GM21576 (cell line): ENCODE measurements at regions not wholly inside any gene's neighbourhood (a gene's known extent, or its start where the extent isn't known, plus 50 kb on each side); places are given as distances from the start of the nearest gene placed in this dataset.

Source experiments
- ATAC-seq: cut with Tn5 transposase; IDR thresholded peaks from one replicate; pipeline ENCODE4 v1.9.1; 2021; ENCODE audit warnings: mild to moderate bottlenecking, moderate library complexity; ENCODE audit not compliant: unreplicated experiment

- ATAC-seq = no peak
These were observed 77.4 kb downstream of the PSMG1 start for GRCh38 chr21:39105836-39106235.

- no peak for ATAC-seq
These were observed 77.9 kb downstream of the PSMG1 start for GRCh38 chr21:39105341-39105765.

- no peak for ATAC-seq
These were observed 78.3 kb downstream of the PSMG1 start for GRCh38 chr21:39104911-39105310.

GRCh38 chr21:39103689-39104088 lies 79.6 kb downstream of the PSMG1 start:
- no peak for ATAC-seq

GRCh38 chr21:39099859-39100258 lies 83.4 kb downstream of the PSMG1 start:
- ATAC-seq = no peak

- ATAC-seq = no peak
These were observed 84.5 kb downstream of the PSMG1 start for GRCh38 chr21:39098696-39099200.

- no peak for ATAC-seq
These were observed 85.3 kb downstream of the PSMG1 start for GRCh38 chr21:39097981-39098380.

GRCh38 chr21:39097335-39097861 lies 85.9 kb downstream of the PSMG1 start:
- no peak for ATAC-seq

- no peak for ATAC-seq
These were observed 86.5 kb downstream of the PSMG1 start for GRCh38 chr21:39096754-39097153.

- ATAC-seq = no peak
These were observed 87.6 kb downstream of the PSMG1 start for GRCh38 chr21:39095681-39096080.

GRCh38 chr21:39094847-39095579 lies 88.2 kb downstream of the PSMG1 start:
- ATAC-seq = no peak

- no peak for ATAC-seq
These were observed 89.0 kb downstream of the PSMG1 start for GRCh38 chr21:39094087-39094780.

GRCh38 chr21:39093526-39093925 lies 89.7 kb downstream of the PSMG1 start:
- ATAC-seq = no peak

- no peak for ATAC-seq
These were observed 94.3 kb downstream of the PSMG1 start for GRCh38 chr21:39088831-39089380.

GRCh38 chr21:39088031-39088370 lies 95.2 kb downstream of the PSMG1 start:
- no peak for ATAC-seq

- no peak for ATAC-seq
These were observed 95.8 kb downstream of the PSMG1 start for GRCh38 chr21:39087238-39088030.

GRCh38 chr21:39086547-39086946 lies 96.7 kb downstream of the PSMG1 start:
- ATAC-seq = no peak

GRCh38 chr21:39085843-39086405 lies 97.3 kb downstream of the PSMG1 start:
- ATAC-seq = no peak

- ATAC-seq = no peak
These were observed 98.1 kb downstream of the PSMG1 start for GRCh38 chr21:39084979-39085729.

- ATAC-seq = no peak
These were observed 99.2 kb downstream of the PSMG1 start for GRCh38 chr21:39084073-39084472.
